Posterior vena cava (tissue), 2 donors: ENCODE measurements at regions not wholly inside any gene's neighbourhood (a gene's known extent, or its start where the extent isn't known, plus 50 kb on each side); places are given as distances from the start of the nearest gene placed in this dataset.
"Not testable (repeated sequence)": the region's sequence is repeated elsewhere in the genome, so short reads cannot be mapped to it uniquely, and the experiment has no call there.

ENCODE experiments used
- DNase-seq: peaks from one replicate; pipeline ENCODE4 v3.0.0-alpha.2; 2020; ENCODE audit warnings: low spot score
- intact Hi-C, 2 donors: fragments of 100-400 bp; cut with DNase I; formaldehyde crosslinking; loops; one replicate each; pipeline versions ENCODE4 v1.14.1 to v1.14.2; 2022 to 2023
- donor health status: DM: yes; HTN: yes; CAD: no.
- donor health status: DM: yes; HTN: yes; CAD: no.

DNA sequence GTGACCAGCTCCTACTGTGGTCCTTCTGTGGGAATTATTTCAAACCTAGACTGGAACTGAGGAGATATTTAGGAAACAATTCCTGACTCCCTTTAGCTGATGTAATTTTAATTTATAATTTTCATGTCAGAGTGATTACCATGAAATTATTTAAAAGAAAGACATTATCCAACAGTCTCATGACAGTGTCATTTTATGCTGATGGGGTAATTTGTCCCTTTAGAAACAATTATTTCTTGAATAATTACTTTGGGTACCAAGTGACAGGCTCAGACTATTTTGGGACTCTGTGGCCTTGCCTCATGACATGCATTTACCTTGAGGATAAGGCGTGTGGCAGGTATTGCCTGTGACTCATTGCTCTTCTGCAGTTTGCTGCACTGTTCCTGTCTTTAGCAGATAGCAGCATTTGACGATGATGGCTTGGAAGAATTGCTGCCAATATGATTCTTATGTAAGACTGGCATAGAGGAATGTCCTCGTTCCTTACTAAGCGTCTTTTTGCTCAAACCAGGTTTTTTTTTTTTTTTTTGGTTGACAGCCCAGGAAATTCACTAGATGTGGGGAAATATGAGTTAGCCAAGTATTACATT lies 206.0 kb upstream of the HMCN1 start:
- intact Hi-C loops, result no loop called here
- DNase-seq, result no peak

DNA sequence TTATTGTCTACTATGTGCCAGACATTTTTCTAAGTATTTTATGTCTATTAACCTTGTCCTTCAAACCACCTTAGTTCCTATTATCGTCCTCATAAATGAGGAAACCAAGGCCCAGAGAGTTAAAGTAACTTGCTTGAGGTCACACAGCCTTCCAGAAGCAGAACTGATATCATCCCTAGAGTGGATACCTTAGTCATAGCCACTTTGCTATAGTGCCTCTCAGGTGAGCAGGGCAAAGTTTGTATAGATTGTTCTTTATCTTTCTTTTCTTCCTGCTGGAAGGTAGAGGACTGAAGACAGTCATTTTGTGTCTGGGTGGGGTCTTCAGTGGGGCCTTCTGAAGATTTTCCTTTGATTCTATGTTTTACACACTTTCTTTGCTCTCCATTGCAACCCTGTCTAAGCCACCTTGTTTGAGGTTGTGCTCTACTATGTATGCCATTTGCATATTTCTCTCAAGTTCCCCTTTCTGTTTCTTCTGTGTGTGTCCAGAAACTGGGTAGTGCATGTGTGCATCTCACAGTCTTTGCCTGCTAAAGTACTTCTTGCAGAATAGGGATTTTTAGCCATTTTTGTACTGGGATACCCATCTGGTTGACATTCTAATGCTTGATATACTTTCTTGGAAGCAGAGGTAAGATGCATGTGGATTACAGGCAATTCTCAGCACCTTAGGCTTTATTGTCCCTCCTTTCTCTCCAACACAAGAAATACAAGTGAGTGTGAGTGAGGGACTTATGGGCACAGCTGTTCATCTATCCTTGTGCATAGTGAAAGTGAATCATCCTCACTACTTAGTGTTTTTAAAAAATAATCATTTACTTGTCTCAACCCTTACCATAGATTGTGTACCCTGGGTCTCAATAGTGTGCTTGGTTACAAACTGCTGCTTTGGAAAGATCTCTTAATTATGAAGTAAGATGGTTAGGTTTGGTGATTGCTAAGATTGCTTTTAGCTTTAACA lies 207.6 kb upstream of the HMCN1 start:
- no peak for DNase-seq
- intact Hi-C loops, result no loop called here

DNA sequence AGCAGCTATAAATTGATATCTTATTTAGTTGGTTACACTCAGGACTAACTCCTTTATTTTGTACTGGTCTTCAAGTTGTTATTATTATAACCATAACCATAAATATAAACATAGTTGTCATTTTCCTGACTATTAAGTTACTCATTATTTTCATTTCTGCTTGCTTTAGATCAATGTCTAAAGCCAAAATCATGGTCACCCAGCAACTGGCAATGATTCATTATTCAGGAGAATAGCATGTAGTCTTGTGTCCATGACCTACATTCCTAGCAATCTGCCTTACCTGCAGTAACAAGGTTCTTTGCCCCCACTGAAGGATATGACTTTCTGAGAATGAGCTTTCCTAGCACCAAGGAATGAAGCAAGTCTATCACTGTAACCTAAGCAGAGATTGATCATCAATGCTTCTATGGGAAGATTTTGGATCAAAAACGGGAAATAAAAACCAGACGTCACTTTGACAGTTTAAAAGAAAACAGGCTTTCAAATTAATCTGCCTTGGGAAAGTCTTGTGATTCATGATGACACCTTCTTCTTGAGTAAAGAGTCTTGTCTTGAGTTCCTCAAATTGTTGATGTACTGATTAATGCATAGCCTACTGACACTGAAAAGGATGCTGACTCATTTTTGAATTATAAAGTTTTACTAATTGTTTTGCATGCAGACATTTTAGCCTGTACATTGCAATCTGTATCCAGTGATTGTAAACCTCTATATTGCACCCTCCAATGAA lies 203.3 kb upstream of the IVNS1ABP start:
- intact Hi-C loops, result no loop called here

GRCh38 chr1:185517808-185518419 lies 200.9 kb upstream of the IVNS1ABP start:
- intact Hi-C loops, result no loop called here
- DNase-seq, result no peak

More for the DNA sequence above, 203.3 kb upstream of the IVNS1ABP start:
- no peak for DNase-seq

- intact Hi-C loops, DNase-seq: not testable (repeated sequence)
Measured at GRCh38 chr1:185517301-185517700, 200.3 kb upstream of the IVNS1ABP start.

- DNase-seq, result no peak
- intact Hi-C loops, result no loop called here
Measured at GRCh38 chr1:185515696-185516095, 198.7 kb upstream of the IVNS1ABP start.

GRCh38 chr1:185514311-185514710 lies 197.3 kb upstream of the IVNS1ABP start:
- intact Hi-C loops, result no loop called here
- no peak for DNase-seq

- intact Hi-C loops, result no loop called here
- DNase-seq, result no peak
Measured at GRCh38 chr1:185512442-185512841, 195.4 kb upstream of the IVNS1ABP start.

DNA sequence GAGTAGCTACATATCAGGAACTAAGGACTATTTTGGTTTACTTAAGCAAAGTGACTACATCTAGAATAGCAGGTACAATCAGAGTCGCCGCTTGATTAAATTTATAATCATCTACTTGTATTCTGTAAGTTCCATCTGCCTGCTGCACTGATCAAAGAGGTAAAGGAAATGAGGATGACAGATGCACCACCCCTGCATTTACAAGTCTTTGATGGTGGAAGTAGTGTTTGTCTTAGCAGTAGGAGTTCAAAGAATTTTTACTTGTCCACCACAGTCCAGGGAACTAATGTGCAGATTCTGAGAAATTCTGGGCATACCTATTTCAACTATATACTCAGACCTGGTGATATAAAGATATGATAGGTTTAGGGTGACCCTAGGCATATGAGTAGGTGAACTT lies 184.1 kb upstream of the IVNS1ABP start:
- intact Hi-C loops, result no loop called here

DNA sequence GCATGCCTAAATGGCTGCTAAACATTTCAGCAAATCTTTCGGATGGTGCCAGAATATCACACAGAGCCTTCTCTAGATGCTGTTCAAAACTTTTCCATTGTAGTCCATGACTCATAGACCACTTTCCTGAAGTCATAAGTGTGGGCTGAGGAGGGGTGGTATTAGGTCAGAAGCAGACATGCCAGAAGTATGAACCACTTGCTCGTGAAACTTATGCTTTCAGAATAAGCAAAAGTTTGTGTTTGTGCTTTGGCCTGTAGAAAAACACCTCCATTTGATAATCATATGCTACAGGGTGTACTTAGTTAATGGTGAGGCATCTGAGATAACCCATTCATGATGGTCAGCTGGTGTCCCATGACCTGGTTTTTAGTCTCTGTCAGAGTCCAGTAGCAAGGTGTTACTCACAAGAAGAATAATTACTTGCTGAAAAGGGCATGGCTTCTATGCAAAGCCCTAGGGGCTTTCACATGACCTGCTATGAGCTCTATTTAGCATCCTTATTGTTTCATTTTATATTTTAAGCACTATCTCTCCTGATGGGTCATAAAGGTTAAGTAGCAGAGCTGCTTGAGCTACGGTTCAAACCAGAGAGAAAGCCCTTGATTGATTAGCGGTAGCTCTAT lies 183.1 kb upstream of the IVNS1ABP start:
- no peak for DNase-seq
- intact Hi-C loops, result no loop called here

More for the DNA sequence above, 184.1 kb upstream of the IVNS1ABP start:
- no peak for DNase-seq

DNA sequence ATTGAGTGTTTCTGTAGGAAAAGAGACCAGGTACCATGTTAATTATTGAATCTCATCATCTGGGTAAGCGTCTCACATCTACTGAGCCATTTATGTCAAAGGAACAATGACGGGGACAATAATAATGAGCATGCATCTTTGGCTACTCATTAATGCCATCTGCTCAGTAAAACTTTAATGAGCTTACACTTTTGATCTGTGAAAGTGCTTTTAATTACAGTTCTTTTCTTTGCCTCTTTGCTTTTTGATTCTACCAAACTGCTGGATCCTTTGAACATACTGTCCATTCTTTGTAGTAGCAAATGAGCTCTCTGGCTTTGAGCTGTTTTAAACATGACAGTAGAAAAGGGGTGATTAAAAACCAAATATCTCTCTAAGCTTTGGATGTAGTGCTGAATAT lies 181.2 kb upstream of the IVNS1ABP start:
- intact Hi-C loops, result no loop called here
- no peak for DNase-seq

DNA sequence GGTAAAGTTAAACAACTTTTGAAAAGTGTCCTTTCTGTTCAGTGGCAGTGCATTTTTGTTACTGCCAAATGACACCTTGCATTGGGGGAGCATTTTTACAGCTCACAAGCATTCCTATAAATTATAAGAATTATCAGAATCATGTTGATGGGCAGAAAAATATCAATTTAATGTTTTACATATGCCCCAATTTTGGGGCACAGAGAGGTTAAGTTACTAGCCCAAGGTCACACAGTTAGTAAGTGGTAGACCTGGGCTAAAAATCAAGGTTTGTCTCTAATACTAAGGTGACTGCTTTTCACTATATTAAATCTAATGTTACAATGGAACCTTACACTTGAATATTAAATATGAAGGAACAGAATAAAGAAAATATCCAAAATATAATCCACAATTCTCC lies 180.1 kb upstream of the IVNS1ABP start:
- no peak for DNase-seq
- intact Hi-C loops, result no loop called here

GRCh38 chr1:185495898-185496297 lies 178.9 kb upstream of the IVNS1ABP start:
- intact Hi-C loops, result no loop called here
- DNase-seq, result no peak

DNA sequence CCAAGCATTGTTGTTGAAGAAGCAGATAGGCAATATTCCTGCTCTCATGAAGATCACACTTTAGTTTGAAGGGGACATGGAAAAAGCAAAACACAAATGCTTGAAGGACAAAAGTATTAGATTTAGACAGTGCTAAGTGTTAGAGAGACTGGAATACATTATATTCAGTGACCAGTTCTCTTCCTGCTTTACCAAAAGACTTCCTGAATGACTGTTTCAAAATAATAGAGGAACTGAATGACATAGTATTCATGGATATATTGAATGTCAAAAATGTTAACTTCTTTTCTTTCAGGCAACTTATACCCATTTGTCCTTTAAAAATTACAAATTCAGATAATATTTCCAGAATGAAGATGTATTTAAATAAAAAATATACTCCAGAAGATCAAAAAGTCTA lies 178.0 kb upstream of the IVNS1ABP start:
- intact Hi-C loops, result no loop called here
- DNase-seq, result no peak

GRCh38 chr1:185492089-185492825 lies 175.2 kb upstream of the IVNS1ABP start:
- intact Hi-C loops, result no loop called here
- no peak for DNase-seq

GRCh38 chr1:185491604-185492003 lies 174.6 kb upstream of the IVNS1ABP start:
- intact Hi-C loops, result no loop called here

GRCh38 chr1:185490924-185491323 lies 173.9 kb upstream of the IVNS1ABP start:
- intact Hi-C loops, result no loop called here
- DNase-seq, result no peak

More at GRCh38 chr1:185491604-185492003, 174.6 kb upstream of the IVNS1ABP start:
- DNase-seq, result no peak

DNA sequence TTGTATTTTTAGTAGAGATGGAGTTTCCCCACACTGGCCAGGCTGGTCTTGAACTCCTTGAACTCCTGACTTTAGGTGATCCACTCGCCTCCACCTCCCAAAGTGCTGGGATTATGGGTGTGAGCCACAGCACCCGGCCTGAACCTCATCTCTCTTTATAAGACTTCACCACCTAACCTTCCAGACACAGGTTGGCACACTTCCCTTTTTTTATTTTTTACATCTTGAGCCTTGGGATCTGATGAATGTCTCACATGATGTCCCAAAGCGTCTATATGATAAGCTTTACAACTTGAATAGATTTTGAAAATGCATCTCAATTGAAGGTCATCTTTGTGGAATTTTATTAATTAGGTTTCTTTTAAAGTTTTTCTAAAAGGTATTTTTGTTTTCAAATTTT lies 172.4 kb upstream of the IVNS1ABP start:
- DNase-seq, result no peak
- intact Hi-C loops, result no loop called here

DNA sequence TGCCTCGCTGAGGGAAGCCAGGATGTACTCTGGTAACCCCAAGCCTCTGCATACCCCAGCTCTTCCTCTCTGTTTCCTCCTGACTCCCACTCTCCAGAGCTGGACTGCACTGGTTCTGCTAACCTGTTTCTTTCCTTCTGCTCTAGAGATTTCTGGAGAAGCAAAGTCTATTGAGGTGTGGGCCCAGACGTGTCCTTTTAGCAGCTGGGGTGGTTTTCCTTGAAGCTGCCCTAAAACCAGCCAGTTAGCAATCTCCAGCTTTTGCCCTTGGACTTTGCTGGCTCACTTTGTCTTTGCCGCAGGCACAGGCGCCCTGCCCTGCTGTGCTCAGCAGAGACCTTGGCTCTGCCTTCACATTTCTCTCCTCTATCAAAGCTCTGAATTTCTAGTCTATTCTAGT lies 171.8 kb upstream of the IVNS1ABP start:
- intact Hi-C loops, result no loop called here
- no peak for DNase-seq
